ENCODE measurements at regions not wholly inside any gene's neighbourhood (a gene's known extent, or its start where the extent isn't known, plus 50 kb on each side); places are given as distances from the start of the nearest gene placed in this dataset.

DNA sequence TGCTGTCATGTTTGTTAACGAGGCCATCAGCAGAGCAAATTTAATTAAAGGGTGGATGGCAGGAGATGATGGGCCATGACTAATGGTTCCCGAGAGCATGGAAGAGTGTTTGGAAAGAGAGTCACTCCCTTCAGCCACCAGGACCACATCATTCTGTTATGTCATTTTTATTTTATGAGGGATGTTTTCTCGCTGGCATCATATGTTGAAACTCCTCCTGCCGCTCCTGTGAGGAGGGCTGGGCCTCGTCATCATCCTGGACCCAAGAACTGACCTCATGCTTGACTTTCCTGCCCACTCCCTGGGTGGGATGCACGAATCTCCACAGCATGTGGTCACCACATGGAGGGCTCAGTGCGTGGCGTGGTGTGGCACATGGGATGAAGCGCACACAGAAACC is 86.4 kb upstream of the FRMD1 start:
- H3K4me1 ChIP-seq, result no peaks in the 10 kb centered on the region
- Mint-ChIP-seq H3K4me1 (ENCODE audit: low read depth, unreplicated experiment) (no peaks in the 10 kb centered on the region), H3K27me3 (ENCODE audit: insufficient read depth, unreplicated experiment) (no peaks in the 10 kb centered on the region), H3K9me3 (ENCODE audit: unreplicated experiment) (peaks cover 13% of the 10 kb centered on the region), H3K4me3 (ENCODE audit: unreplicated experiment) (no peak overlapping the region), H3K27ac (ENCODE audit: unreplicated experiment) (no peak overlapping the region), H3K36me3 (ENCODE audit: insufficient read depth, unreplicated experiment) (no peaks in the 10 kb centered on the region)
- H3K9me3 ChIP-seq, result no peaks in the 10 kb centered on the region
- no TSS peak for BruUV-seq (replicated peaks)
- POLR2A ChIA-PET, result no interaction called here
- intact Hi-C loops (cut with micrococcal nuclease; ENCODE audit: unreplicated experiment), result no loop called here
- no peaks in the 10 kb centered on the region for H3K27me3 ChIP-seq (replicated peaks; ENCODE audit: control insufficient read depth, insufficient read depth, low read length)
- DNase-seq, result no peak
- H3K4me3 ChIP-seq (ENCODE audit: low read depth, low read length), result no peak overlapping the region
- CTCF ChIA-PET, result no interaction called here
- no peak for TF ChIP-seq CTCF (IDR thresholded peaks at IDR 0.05; ENCODE audit: insufficient read depth in 1 of 2, low read depth in 1 of 2, low read length in 1 of 2, severe bottlenecking in 1 of 2, unreplicated experiment in 1 of 2)
- H3K36me3 ChIP-seq (ENCODE audit: control insufficient read depth, insufficient read depth, low read length), result no peaks in the 10 kb centered on the region

GRCh38 chr6:168164462-168165061 is 85.5 kb upstream of the FRMD1 start:
- intact Hi-C loops (cut with micrococcal nuclease; ENCODE audit: unreplicated experiment), result no loop called here
- no peaks in the 10 kb centered on the region for H3K36me3 Mint-ChIP-seq (ENCODE audit: insufficient read depth, unreplicated experiment)
- no peak overlapping the region for H3K27ac Mint-ChIP-seq (ENCODE audit: unreplicated experiment)
- DNase-seq, result no peak
- Histone ChIP-seq H3K4me3 (ENCODE audit: low read depth, low read length) (no peak overlapping the region), H3K27me3 (replicated peaks; ENCODE audit: control insufficient read depth, insufficient read depth, low read length) (no peaks in the 10 kb centered on the region), H3K9me3 (no peaks in the 10 kb centered on the region), H3K36me3 (ENCODE audit: control insufficient read depth, insufficient read depth, low read length) (no peaks in the 10 kb centered on the region), H3K4me1 (no peaks in the 10 kb centered on the region)
- TF ChIP-seq CTCF (IDR thresholded peaks at IDR 0.05; ENCODE audit: insufficient read depth in 1 of 2, low read depth in 1 of 2, low read length in 1 of 2, severe bottlenecking in 1 of 2, unreplicated experiment in 1 of 2), result no peak
- ChIA-PET CTCF (no interaction called here), POLR2A (no interaction called here)
- BruUV-seq (replicated peaks), result no TSS peak
- no peaks in the 10 kb centered on the region for H3K4me1 Mint-ChIP-seq (ENCODE audit: low read depth, unreplicated experiment)
- no peak overlapping the region for H3K4me3 Mint-ChIP-seq (ENCODE audit: unreplicated experiment)
- peaks cover 7% of the 10 kb centered on the region for H3K9me3 Mint-ChIP-seq (ENCODE audit: unreplicated experiment)
- no peaks in the 10 kb centered on the region for H3K27me3 Mint-ChIP-seq (ENCODE audit: insufficient read depth, unreplicated experiment)

DNA sequence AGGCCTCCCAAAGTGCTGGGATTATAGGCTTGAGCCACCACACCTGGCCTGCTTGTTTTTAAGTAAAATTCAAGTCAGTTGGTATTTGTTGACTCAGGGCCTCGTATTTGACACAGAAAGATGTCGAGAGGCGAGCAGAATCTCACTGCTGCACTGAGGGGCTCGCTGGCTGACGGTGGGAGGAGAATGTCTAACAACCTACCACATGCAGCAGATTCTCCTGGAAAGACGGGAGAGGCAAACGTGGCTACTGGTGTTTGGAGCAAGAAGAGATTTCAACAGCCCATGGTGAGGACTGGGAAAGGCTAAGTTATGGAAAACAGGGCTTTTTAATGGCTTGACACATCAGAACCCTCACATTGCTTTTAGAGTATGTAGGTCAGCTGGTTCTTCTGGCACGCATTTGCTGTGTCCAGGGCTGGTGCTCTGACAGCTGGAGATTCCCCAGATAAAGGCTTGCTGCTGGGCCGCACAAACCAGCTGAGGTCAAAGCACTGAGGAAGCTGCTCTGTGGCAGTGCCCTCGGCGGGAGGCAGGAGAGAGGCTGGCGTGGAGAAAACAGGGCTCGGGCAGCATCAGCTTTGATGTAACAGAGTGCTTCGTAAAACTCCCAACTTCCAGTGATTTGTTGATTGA is 84.2 kb upstream of the FRMD1 start:
- no TSS peak for BruUV-seq (replicated peaks)
- CTCF ChIA-PET, result no interaction called here
- intact Hi-C loops (cut with micrococcal nuclease; ENCODE audit: unreplicated experiment), result no loop called here
- H3K27ac Mint-ChIP-seq (ENCODE audit: unreplicated experiment), result no peak overlapping the region
- no peak for DNase-seq
- H3K4me1 ChIP-seq, result no peaks in the 10 kb centered on the region
- no peaks in the 10 kb centered on the region for H3K36me3 ChIP-seq (ENCODE audit: control insufficient read depth, insufficient read depth, low read length)
- no peaks in the 10 kb centered on the region for H3K36me3 Mint-ChIP-seq (ENCODE audit: insufficient read depth, unreplicated experiment)
- no peaks in the 10 kb centered on the region for H3K9me3 ChIP-seq
- TF ChIP-seq CTCF (IDR thresholded peaks at IDR 0.05; ENCODE audit: insufficient read depth in 1 of 2, low read depth in 1 of 2, low read length in 1 of 2, severe bottlenecking in 1 of 2, unreplicated experiment in 1 of 2), result no peak
- H3K9me3 Mint-ChIP-seq (ENCODE audit: unreplicated experiment), result peaks cover 7% of the 10 kb centered on the region
- no peak overlapping the region for H3K4me3 ChIP-seq (ENCODE audit: low read depth, low read length)
- POLR2A ChIA-PET, result no interaction called here
- no peaks in the 10 kb centered on the region for H3K27me3 ChIP-seq (replicated peaks; ENCODE audit: control insufficient read depth, insufficient read depth, low read length)
- no peak overlapping the region for H3K4me3 Mint-ChIP-seq (ENCODE audit: unreplicated experiment)
- H3K27me3 Mint-ChIP-seq (ENCODE audit: insufficient read depth, unreplicated experiment), result no peaks in the 10 kb centered on the region
- H3K4me1 Mint-ChIP-seq (ENCODE audit: low read depth, unreplicated experiment), result no peaks in the 10 kb centered on the region

Data from Caco-2 (cell line).